ENCODE measurements at regions not wholly inside any gene's neighbourhood (a gene's known extent, or its start where the extent isn't known, plus 50 kb on each side); places are given as distances from the start of the nearest gene placed in this dataset.
A peak's percentile ranks its signal among the peaks of the same experiment; 100 is the strongest.
"Not testable (repeated sequence)": the region's sequence is repeated elsewhere in the genome, so short reads cannot be mapped to it uniquely, and the experiment has no call there.

DNA sequence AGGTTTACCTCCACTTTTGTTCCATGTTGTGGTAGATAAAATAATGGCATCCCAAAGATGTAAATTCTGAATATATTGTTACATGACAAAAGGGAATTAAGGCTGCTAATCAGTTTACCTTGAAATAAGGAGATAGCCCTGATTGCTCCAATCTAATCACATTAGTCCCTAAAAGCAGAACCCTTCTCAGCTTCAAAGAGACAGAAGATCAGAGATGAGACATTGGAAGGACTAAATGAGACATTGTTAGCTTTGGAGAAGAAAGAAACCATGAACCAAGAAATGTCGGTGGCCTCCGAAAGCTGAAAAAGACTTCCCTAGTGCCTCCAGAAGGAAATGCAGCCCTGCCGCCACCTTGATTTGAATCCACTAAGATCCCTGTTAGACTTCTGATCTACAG is 82.8 kb upstream of the PARP8 start:
- Histone ChIP-seq H3K4me1 (ENCODE audit: control insufficient read depth, insufficient read depth, low read length) (no peaks in the 10 kb centered on the region), H3K27me3 (ENCODE audit: control insufficient read depth, insufficient read depth, low read length) (no peaks in the 10 kb centered on the region), H3K9me3 (replicated peaks; ENCODE audit: control insufficient read depth, low read depth, low read length) (no peaks in the 10 kb centered on the region), H3K4me3 (ENCODE audit: low read length) (no peak overlapping the region), H3K36me3 (ENCODE audit: control insufficient read depth, insufficient read depth, low read length) (no peaks in the 10 kb centered on the region), H3K27ac (ENCODE audit: low read length) (no peak overlapping the region)
- no peak for DNase-seq
- WGBS (ENCODE audit: insufficient coverage) = no CpG with 5 or more reads among the region's 3 CpGs

DNA sequence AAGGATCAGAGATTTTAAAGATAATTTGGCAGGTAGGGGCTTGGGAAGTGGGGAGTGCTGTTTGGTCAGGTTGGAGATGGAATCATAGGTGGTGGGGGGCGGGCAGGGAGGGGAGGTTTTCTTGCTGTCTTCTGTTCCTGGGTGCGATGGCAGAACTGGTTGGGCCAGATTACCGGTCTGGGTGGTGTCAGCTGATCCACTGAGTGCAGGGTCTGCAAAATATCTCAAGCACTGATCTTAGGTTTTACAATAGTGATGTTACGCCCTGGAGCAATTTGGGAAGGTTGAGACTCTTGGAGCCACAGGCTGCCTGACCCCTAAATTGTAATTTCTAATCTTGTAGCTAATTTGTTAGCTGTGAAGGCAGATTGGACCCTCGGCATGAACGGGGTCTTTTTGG is 78.0 kb upstream of the PARP8 start:
- not testable (repeated sequence) for H3K4me3 ChIP-seq (ENCODE audit: low read length); H3K9me3 ChIP-seq (replicated peaks; ENCODE audit: control insufficient read depth, low read depth, low read length); DNase-seq; H3K36me3 ChIP-seq (ENCODE audit: control insufficient read depth, insufficient read depth, low read length); H3K4me1 ChIP-seq (ENCODE audit: control insufficient read depth, insufficient read depth, low read length); H3K27me3 ChIP-seq (ENCODE audit: control insufficient read depth, insufficient read depth, low read length); H3K27ac ChIP-seq (ENCODE audit: low read length)
- WGBS (ENCODE audit: insufficient coverage) = 76% methylated on average over 5 of the region's 6 CpGs

DNA sequence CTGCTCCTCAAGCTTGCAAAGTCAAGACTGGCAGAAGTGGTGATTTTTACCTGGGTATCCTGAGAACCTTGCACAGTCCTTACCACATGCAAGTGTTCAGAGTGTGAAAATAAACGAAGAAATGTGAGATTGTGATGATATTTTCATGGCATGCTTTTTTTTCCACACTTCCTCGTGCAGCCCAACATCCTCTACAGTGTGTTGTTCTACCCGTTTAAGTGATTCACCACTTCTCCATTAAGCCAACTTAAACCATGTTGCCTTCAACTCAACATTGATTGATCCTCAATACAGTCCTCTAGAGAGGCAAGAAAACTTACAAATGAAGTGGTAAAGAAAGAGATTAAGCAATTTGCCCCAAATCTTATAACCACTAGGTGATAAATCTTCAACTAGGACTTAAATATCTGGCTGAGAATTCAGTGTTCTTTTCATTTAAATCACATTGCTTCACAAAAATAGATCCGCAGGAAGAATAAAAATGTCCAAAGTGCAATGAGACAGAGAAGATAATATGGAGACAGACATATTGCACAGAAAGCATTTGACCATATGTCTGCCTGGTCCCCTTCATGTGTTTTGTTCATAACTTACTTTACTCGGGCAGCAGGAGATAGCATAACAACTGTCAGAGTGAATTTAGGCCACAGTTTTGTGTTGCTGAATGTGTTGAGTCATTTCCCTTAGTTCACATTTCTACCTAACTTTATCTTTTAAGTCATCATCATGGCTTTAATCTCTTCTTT is 75.8 kb upstream of the PARP8 start:
- not testable (repeated sequence) for H3K36me3 ChIP-seq (ENCODE audit: control insufficient read depth, insufficient read depth, low read length); DNase-seq; H3K27me3 ChIP-seq (ENCODE audit: control insufficient read depth, insufficient read depth, low read length); H3K9me3 ChIP-seq (replicated peaks; ENCODE audit: control insufficient read depth, low read depth, low read length); H3K4me3 ChIP-seq (ENCODE audit: low read length); H3K27ac ChIP-seq (ENCODE audit: low read length); H3K4me1 ChIP-seq (ENCODE audit: control insufficient read depth, insufficient read depth, low read length)
- no CpG with 5 or more reads among the region's 5 CpGs for WGBS (ENCODE audit: insufficient coverage)

DNA sequence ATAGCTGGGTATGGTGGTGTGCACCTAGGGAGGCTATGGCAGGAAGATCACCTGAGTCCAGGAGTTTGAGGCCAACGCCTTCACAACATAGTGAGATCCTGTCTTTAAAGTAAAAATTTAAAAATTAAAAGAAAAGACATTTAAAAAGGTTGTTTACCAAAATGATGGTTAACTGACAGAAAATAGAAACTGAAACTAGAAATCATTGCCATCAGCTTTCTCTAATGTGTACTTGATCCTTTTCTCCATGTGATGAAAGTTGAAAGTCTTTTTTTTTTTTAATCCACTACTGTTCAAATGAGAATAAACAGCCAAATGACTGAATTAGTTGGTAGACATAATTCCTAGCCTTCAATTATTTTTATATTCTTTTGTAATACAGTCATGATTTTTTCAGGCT is 75.1 kb upstream of the PARP8 start:
- no CpG with 5 or more reads among the region's 1 CpG for WGBS (ENCODE audit: insufficient coverage)
- not testable (repeated sequence) for H3K4me3 ChIP-seq (ENCODE audit: low read length); DNase-seq; H3K9me3 ChIP-seq (replicated peaks; ENCODE audit: control insufficient read depth, low read depth, low read length); H3K4me1 ChIP-seq (ENCODE audit: control insufficient read depth, insufficient read depth, low read length); H3K27ac ChIP-seq (ENCODE audit: low read length); H3K36me3 ChIP-seq (ENCODE audit: control insufficient read depth, insufficient read depth, low read length); H3K27me3 ChIP-seq (ENCODE audit: control insufficient read depth, insufficient read depth, low read length)

DNA sequence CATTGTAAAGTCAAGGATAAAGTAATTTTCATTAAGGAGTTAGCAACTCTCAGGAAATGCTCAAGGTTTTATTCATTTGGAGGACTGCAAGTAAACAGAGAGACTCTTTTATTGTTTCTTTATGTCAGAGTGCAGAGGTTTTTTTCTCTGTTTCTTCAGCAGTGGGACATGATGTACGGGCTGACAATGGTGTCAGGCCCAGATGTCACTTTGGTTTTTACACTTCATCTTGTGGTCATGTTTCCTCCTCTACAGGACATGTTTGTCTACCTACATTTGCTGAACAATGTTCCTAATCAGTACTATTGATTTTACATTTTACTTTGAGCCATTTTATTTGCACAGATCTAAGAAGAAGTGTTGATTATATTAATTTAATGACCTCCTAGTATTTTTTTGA is 72.8 kb upstream of the PARP8 start:
- Histone ChIP-seq H3K9me3 (replicated peaks; ENCODE audit: control insufficient read depth, low read depth, low read length) (no peaks in the 10 kb centered on the region), H3K27me3 (ENCODE audit: control insufficient read depth, insufficient read depth, low read length) (no peaks in the 10 kb centered on the region), H3K36me3 (ENCODE audit: control insufficient read depth, insufficient read depth, low read length) (no peaks in the 10 kb centered on the region), H3K4me1 (ENCODE audit: control insufficient read depth, insufficient read depth, low read length) (no peaks in the 10 kb centered on the region), H3K27ac (ENCODE audit: low read length) (no peak overlapping the region), H3K4me3 (ENCODE audit: low read length) (no peak overlapping the region)
- no peak for DNase-seq
- WGBS (ENCODE audit: insufficient coverage) = no CpG with 5 or more reads among the region's 1 CpG

DNA sequence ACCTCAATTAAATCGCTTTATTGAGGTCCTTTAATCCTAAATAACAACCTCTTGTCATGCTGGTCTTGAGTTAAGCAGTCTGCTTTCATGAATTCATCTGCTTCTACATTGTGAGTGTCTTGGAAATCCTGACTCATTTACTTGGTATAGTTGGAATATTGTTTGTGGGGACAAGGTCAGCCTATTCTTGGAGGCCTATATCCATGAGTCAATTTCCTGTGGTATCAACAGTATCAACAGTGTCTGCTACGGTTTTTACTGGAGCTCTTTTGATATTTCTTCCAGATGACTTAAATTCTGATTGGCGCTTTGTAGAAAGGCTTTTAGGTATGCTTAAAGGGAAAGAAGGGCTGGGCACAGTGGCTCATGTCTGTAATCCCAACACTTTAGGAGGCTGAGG is 71.2 kb upstream of the PARP8 start:
- H3K27me3 ChIP-seq (ENCODE audit: control insufficient read depth, insufficient read depth, low read length) = no peaks in the 10 kb centered on the region

DNA sequence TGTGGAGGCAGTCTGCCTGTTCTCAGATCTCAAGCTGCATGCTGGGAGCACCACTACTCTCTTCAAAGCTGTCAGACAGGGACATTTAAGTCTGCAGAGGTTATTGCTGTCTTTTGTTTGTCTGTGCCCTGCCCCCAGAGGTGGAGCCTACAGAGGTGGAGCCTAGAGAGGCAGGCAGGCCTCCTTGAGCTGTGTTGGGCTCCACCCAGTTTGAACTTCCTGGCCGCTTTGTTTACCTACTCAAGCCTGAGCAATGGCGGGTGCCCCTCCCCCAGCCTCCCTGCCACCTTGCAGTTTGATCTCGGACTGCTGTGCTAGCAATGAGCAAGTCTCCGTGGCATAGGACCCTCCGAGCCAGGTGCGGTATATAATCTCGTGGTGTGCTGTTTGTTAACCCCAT is 64.9 kb upstream of the PARP8 start:
- 62% methylated on average over 4 of the region's 7 CpGs for WGBS (ENCODE audit: insufficient coverage)
- not testable (repeated sequence) for H3K9me3 ChIP-seq (replicated peaks; ENCODE audit: control insufficient read depth, low read depth, low read length); H3K36me3 ChIP-seq (ENCODE audit: control insufficient read depth, insufficient read depth, low read length); H3K27me3 ChIP-seq (ENCODE audit: control insufficient read depth, insufficient read depth, low read length); H3K4me1 ChIP-seq (ENCODE audit: control insufficient read depth, insufficient read depth, low read length); H3K4me3 ChIP-seq (ENCODE audit: low read length); H3K27ac ChIP-seq (ENCODE audit: low read length); DNase-seq

More for the DNA sequence above, 71.2 kb upstream of the PARP8 start:
- no peaks in the 10 kb centered on the region for H3K36me3 ChIP-seq (ENCODE audit: control insufficient read depth, insufficient read depth, low read length)
- H3K4me3 ChIP-seq (ENCODE audit: low read length) = no peak overlapping the region
- no peaks in the 10 kb centered on the region for H3K4me1 ChIP-seq (ENCODE audit: control insufficient read depth, insufficient read depth, low read length)
- no peak overlapping the region for H3K27ac ChIP-seq (ENCODE audit: low read length)
- 67% methylated on average over 1 of the region's 3 CpGs for WGBS (ENCODE audit: insufficient coverage)
- peak; percentile 3 for DNase-seq
- H3K9me3 ChIP-seq (replicated peaks; ENCODE audit: control insufficient read depth, low read depth, low read length) = no peaks in the 10 kb centered on the region

DNA sequence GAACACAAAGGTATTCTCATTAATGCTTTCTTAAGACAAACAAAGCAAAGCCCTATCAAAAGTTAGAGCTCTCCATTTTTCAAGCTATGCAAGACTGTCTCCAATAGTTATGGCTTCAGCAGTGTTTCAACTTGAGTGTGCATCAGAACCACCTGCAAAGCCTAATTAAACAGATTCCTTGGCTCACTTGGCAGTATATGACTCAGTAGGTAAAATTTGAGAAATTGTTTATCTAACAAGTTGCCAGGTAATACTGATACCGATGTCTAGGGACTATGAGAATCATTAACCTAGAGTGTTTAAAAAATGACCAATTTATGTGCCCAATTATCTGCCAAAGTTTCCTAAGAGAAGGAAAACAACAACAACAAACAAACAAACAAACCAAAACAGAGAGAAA is 60.3 kb upstream of the PARP8 start:
- WGBS (ENCODE audit: insufficient coverage) = no CpG with 5 or more reads among the region's 1 CpG
- no peaks in the 10 kb centered on the region for H3K4me1 ChIP-seq (ENCODE audit: control insufficient read depth, insufficient read depth, low read length)

DNA sequence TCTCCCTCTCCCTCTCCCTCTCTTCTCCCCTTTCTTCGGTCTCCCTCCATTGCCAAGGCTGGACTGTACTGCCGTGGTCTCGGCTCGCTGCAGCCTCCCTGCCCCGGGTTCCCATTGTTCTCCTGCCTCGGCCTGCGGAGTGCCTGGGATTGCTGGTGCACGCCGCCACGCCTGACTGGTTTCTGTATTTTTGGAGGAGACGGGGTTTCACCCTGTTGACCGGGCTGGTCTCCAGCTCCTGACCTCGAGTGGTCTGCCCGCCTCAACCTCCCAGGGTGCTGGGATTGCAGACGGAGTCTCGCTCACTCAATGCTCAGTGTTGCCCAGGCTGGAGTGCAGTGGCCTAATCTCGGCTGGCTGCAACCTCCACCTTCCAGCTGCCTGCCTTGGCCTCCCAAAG is 59.0 kb upstream of the PARP8 start:
- not testable (repeated sequence) for H3K4me3 ChIP-seq (ENCODE audit: low read length); H3K36me3 ChIP-seq (ENCODE audit: control insufficient read depth, insufficient read depth, low read length); DNase-seq; H3K4me1 ChIP-seq (ENCODE audit: control insufficient read depth, insufficient read depth, low read length); H3K27ac ChIP-seq (ENCODE audit: low read length); H3K27me3 ChIP-seq (ENCODE audit: control insufficient read depth, insufficient read depth, low read length); H3K9me3 ChIP-seq (replicated peaks; ENCODE audit: control insufficient read depth, low read depth, low read length)
- 92% methylated on average over 13 of the region's 17 CpGs for WGBS (ENCODE audit: insufficient coverage)

More for the DNA sequence above, 60.3 kb upstream of the PARP8 start:
- Histone ChIP-seq H3K27me3 (ENCODE audit: control insufficient read depth, insufficient read depth, low read length) (no peaks in the 10 kb centered on the region), H3K36me3 (ENCODE audit: control insufficient read depth, insufficient read depth, low read length) (no peaks in the 10 kb centered on the region), H3K4me3 (ENCODE audit: low read length) (no peak overlapping the region), H3K27ac (ENCODE audit: low read length) (no peak overlapping the region), H3K9me3 (replicated peaks; ENCODE audit: control insufficient read depth, low read depth, low read length) (peaks cover 4% of the 10 kb centered on the region)
- DNase-seq = no peak

DNA sequence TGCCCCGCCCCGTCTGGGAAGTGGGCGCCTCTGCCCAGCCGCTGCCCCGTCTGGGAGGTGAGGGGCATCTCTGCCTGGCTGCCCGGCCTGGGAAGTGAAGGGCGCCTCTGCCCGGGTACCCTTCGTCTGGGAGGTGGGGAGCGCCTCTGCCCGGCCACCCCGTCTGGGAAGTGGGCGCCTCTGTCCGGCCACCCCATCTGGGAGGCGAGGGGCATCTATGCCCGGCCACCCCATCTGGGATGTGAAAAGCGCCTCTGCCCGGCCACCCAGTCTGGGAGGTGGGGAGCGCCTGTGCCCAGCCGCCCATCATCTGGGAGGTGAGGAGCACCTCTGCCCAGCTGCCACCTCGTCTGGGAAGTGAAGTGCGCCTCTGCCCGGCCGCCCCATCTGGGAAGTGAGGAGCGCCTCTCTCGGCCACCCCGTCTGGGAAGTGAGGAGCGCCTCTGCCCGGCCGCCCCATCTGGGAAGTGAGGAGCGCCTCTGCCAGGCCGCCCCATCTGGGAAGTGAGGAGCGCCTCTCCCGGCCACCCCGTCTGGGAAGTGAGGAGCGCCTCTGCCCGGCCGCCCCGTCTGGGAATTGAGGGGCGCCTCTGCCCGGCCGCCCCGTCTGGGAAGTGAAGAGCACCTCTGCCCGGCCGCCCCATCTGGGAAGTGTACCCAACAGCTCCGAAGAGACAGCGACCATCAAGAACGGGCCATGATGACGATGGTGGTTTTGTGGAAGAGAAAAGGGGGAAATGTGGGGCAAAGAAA is 58.3 kb upstream of the PARP8 start:
- H3K36me3 ChIP-seq (ENCODE audit: control insufficient read depth, insufficient read depth, low read length); H3K4me1 ChIP-seq (ENCODE audit: control insufficient read depth, insufficient read depth, low read length); DNase-seq; H3K9me3 ChIP-seq (replicated peaks; ENCODE audit: control insufficient read depth, low read depth, low read length); H3K27me3 ChIP-seq (ENCODE audit: control insufficient read depth, insufficient read depth, low read length); H3K4me3 ChIP-seq (ENCODE audit: low read length); H3K27ac ChIP-seq (ENCODE audit: low read length): not testable (repeated sequence)
- 87% methylated on average over 45 of the region's 49 CpGs for WGBS (ENCODE audit: insufficient coverage)
